Kidney (tissue), 13 donors: ENCODE measurements at regions not wholly inside any gene's neighbourhood (a gene's known extent, or its start where the extent isn't known, plus 50 kb on each side); places are given as distances from the start of the nearest gene placed in this dataset.

Experiments used
- DNase-seq, 5 donors: peaks; one replicate each; pipeline ENCODE4 v3.0.0-alpha.2; 2013 to 2020
- FAIRE-seq: peaks from 2 replicates; lab custom pipeline; 2012; peaks lifted over from hg19 to GRCh38; lab: Jason Lieb, UNC
- H3K27ac ChIP-seq, 2 donors: one replicate each; pipeline ENCODE4 v1.7.0; 2013; ENCODE audit warnings: low read depth in 2 of 2, low read length in 2 of 2, inconsistent platforms in 1 of 2
- H3K27me3 ChIP-seq: one replicate; pipeline ENCODE4 v1.7.1; 2013; ENCODE audit warnings: low read length, inconsistent platforms; ENCODE audit not compliant: control insufficient read depth, insufficient read depth
- H3K36me3 ChIP-seq, 3 donors: one replicate each; pipeline versions ENCODE4 v1.7.0 to v1.7.1; 2013; ENCODE audit warnings: low read length in 3 of 3, control low read depth in 1 of 3, inconsistent platforms in 1 of 3; ENCODE audit not compliant: insufficient read depth in 3 of 3, control insufficient read depth in 2 of 3
- H3K4me1 ChIP-seq, 3 donors: one replicate each; pipeline versions ENCODE4 v1.7.0 to v1.7.1; 2013; ENCODE audit warnings: low read length in 3 of 3, inconsistent platforms in 1 of 3, low read depth in 1 of 3; ENCODE audit not compliant: control insufficient read depth in 2 of 3, insufficient read depth in 2 of 3
- H3K4me3 ChIP-seq, 3 donors: one replicate each; pipeline versions ENCODE4 v1.7.0 to v1.8.1; 2013; ENCODE audit warnings: low read length in 3 of 3, control low read depth in 1 of 3, inconsistent platforms in 1 of 3
- H3K9ac ChIP-seq, 3 donors: one replicate each; pipeline versions ENCODE4 v1.7.0 to v1.7.1; 2013; ENCODE audit warnings: low read length in 3 of 3, control low read depth in 1 of 3, inconsistent platforms in 1 of 3
- H3K9me3 ChIP-seq, 3 donors: one replicate each; pipeline versions ENCODE4 v1.7.0 to v1.7.1; 2013; ENCODE audit warnings: low read length in 3 of 3, control low read depth in 1 of 3, inconsistent platforms in 1 of 3; ENCODE audit not compliant: control insufficient read depth in 2 of 3, insufficient read depth in 1 of 3
- CTCF ChIP-seq: IDR thresholded peaks from 3 replicates; pipeline ENCODE4 v1.5.1; 2012; ENCODE audit warnings: mild to moderate bottlenecking, moderate library complexity, borderline replicate concordance; ENCODE audit not compliant: insufficient read depth; ENCODE audit errors: extremely low read depth
- intact Hi-C: fragments of 100-400 bp; cut with DNase I; formaldehyde crosslinking; loops from one replicate; pipeline ENCODE4 v1.11.1; 2022
- donor health status: control.
- donor health status: control.
- donor health status: control.
- donor health status: control.
- donor health status: control.
- donor health status: DM: yes; HTN: yes; CAD: no.
- donor health status: Normal renal cell carcinoma (clear cell type).

- Histone ChIP-seq H3K9ac (no peak overlapping the region), H3K4me1 (no peaks in the 10 kb centered on the region), H3K27me3 (no peaks in the 10 kb centered on the region), H3K36me3 (no peaks in the 10 kb centered on the region), H3K9me3 (no peaks in the 10 kb centered on the region), H3K4me3 (no peak overlapping the region), H3K27ac (no peak overlapping the region)
- TF ChIP-seq CTCF = no peak
- DNase-seq (no peak), FAIRE-seq (no peak)
- intact Hi-C loops = no loop called here
Observed at GRCh38 chr6:8192597-8192996, 90.2 kb upstream of the EEF1E1 start.

GRCh38 chr6:8192067-8192466, 89.7 kb upstream of the EEF1E1 start:
- TF ChIP-seq CTCF = no peak
- Histone ChIP-seq H3K9me3 (no peaks in the 10 kb centered on the region), H3K4me3 (no peak overlapping the region), H3K36me3 (no peaks in the 10 kb centered on the region), H3K9ac (no peak overlapping the region), H3K27me3 (no peaks in the 10 kb centered on the region), H3K27ac (no peak overlapping the region), H3K4me1 (no peaks in the 10 kb centered on the region)
- FAIRE-seq = no peak
- intact Hi-C loops = no loop called here
- DNase-seq = no peak

- intact Hi-C loops = no loop called here
- H3K4me3 ChIP-seq = no peak overlapping the region
- no peaks in the 10 kb centered on the region for H3K36me3 ChIP-seq
- H3K9me3 ChIP-seq = no peaks in the 10 kb centered on the region
- DNase-seq (no peak), FAIRE-seq (no peak)
- no peak for TF ChIP-seq CTCF
- no peaks in the 10 kb centered on the region for H3K27me3 ChIP-seq
- H3K27ac ChIP-seq = no peak overlapping the region
- no peak overlapping the region for H3K9ac ChIP-seq
- H3K4me1 ChIP-seq = no peaks in the 10 kb centered on the region
Observed at GRCh38 chr6:8191629-8192028, 89.3 kb upstream of the EEF1E1 start.

GRCh38 chr6:8187209-8187608, 84.9 kb upstream of the EEF1E1 start:
- FAIRE-seq (peak; percentile 17), DNase-seq (no peak)
- intact Hi-C loops = no loop called here

More at GRCh38 chr6:8187209-8187608, 84.9 kb upstream of the EEF1E1 start:
- no peaks in the 10 kb centered on the region for H3K36me3 ChIP-seq
- no peaks in the 10 kb centered on the region for H3K9me3 ChIP-seq
- no peak overlapping the region for H3K4me3 ChIP-seq
- no peaks in the 10 kb centered on the region for H3K4me1 ChIP-seq
- H3K9ac ChIP-seq = no peak overlapping the region
- H3K27me3 ChIP-seq = no peaks in the 10 kb centered on the region
- no peak for TF ChIP-seq CTCF
- no peak overlapping the region for H3K27ac ChIP-seq
